ENCODE measurements at regions not wholly inside any gene's neighbourhood (a gene's known extent, or its start where the extent isn't known, plus 50 kb on each side); places are given as distances from the start of the nearest gene placed in this dataset.

DNA sequence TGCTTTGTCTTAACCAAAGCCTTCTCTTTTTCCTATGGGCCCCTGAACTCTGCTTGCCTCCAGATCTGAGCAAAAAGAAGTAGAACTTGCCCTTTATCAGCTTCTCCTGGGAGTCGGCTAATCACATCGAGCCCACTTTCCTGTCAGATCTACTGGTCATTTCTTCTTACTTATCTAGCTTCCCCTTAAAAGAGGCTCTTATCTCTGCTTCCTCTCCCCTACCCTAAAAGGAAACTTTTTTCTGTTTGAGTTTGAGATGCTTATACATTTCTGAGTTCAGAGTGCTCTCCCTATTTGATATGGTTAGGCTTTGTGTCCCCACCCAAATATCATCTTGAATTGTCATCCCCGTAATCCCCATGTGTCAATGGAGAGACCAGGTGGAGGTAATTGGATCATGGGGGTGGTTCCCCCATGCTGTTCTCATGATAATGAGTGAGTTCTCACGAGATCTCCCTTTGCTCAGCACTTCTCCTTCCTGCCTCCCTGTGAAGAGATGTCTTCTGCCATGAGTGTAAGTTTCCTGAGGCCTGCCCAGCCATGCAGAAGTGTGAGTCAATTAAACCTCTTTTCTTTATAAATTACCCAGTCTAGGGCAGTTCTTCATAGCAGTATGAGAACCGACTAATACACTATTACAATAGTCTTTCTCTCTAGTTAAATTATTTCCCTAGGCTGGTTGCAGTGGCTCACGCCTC, 114.7 kb upstream of the AMN1 start:
- DNase-seq = no peak
- H3K27ac ChIP-seq (ENCODE audit: low read depth in 1 of 2, low read length in 2 of 2) = no peak overlapping the region
- TF ChIP-seq, protein P1, sequence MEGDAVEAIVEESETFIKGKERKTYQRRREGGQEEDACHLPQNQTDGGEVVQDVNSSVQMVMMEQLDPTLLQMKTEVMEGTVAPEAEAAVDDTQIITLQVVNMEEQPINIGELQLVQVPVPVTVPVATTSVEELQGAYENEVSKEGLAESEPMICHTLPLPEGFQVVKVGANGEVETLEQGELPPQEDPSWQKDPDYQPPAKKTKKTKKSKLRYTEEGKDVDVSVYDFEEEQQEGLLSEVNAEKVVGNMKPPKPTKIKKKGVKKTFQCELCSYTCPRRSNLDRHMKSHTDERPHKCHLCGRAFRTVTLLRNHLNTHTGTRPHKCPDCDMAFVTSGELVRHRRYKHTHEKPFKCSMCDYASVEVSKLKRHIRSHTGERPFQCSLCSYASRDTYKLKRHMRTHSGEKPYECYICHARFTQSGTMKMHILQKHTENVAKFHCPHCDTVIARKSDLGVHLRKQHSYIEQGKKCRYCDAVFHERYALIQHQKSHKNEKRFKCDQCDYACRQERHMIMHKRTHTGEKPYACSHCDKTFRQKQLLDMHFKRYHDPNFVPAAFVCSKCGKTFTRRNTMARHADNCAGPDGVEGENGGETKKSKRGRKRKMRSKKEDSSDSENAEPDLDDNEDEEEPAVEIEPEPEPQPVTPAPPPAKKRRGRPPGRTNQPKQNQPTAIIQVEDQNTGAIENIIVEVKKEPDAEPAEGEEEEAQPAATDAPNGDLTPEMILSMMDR (IDR thresholded peaks at IDR 0.05) = no peak
- CTCF ChIA-PET = no interaction called here
- Mint-ChIP-seq H3K4me1 (ENCODE audit: low read depth) (peaks cover 7% of the 10 kb centered on the region), H3K27ac (no peak overlapping the region), H3K9me3 (peaks cover 4% of the 10 kb centered on the region), H3K27me3 (no peaks in the 10 kb centered on the region), H3K36me3 (ENCODE audit: low read depth) (peaks cover 15% of the 10 kb centered on the region), H3K4me3 (no peak overlapping the region)
- no peaks in the 10 kb centered on the region for H3K36me3 ChIP-seq (ENCODE audit: insufficient read depth, low read length)
- H3K4me1 ChIP-seq (ENCODE audit: insufficient read depth, low read length) = no peaks in the 10 kb centered on the region
- ATAC-seq (ENCODE audit: poor library complexity) = no peak
- intact Hi-C loops (cut with DNase I, micrococcal nuclease) = no loop called here
- peaks cover 4 to 9% of the 10 kb centered on the region in 2 experiments for H3K9me3 ChIP-seq (ENCODE audit: control insufficient read depth in 1 of 2, insufficient read depth in 1 of 2, low read length in 2 of 2)
- H3K27me3 ChIP-seq (ENCODE audit: control insufficient read depth in 1 of 2, insufficient read depth in 2 of 2, low read length in 2 of 2) = no peaks in the 10 kb centered on the region
- POLR2A ChIA-PET = no interaction called here
- no peak overlapping the region for H3K4me3 ChIP-seq (ENCODE audit: low read length)

DNA sequence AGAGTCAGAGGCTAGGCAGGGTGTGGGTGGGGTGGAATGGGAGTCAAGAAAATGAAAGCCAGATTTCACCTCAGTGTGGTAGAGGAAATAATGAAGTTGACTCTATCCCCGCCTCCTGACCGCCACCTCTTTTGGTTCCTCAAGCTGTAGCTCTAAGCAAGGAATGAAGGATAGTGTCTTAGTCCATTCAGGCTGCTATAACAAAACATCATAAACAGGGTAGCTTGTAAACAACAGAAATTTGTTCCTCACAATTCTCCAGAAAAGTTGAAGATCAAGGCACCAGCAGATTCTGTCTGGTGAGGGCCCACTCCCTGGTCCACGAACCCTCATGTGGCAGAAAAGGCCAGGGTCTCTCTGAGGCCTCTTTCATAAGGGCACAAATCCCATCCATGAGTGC, 109.1 kb upstream of the AMN1 start:
- peaks cover 4 to 32% of the 10 kb centered on the region in 2 experiments for H3K9me3 ChIP-seq (ENCODE audit: control insufficient read depth in 1 of 2, insufficient read depth in 1 of 2, low read length in 2 of 2)
- ATAC-seq (ENCODE audit: poor library complexity) (no peak), DNase-seq (no peak)
- H3K27ac ChIP-seq (ENCODE audit: low read depth in 1 of 2, low read length in 2 of 2) = no peak overlapping the region
- H3K27me3 ChIP-seq (ENCODE audit: control insufficient read depth in 1 of 2, insufficient read depth in 2 of 2, low read length in 2 of 2) = no peaks in the 10 kb centered on the region
- H3K36me3 ChIP-seq (ENCODE audit: insufficient read depth, low read length) = no peaks in the 10 kb centered on the region
- CTCF ChIA-PET = no interaction called here
- H3K27ac Mint-ChIP-seq = no peak overlapping the region
- intact Hi-C loops (cut with DNase I, micrococcal nuclease) = loop anchor here in 1 of 2 experiments (10.0 kb wide), 1 partner anchor 67 kb away; no protein-coding TSS in a partner anchor
- H3K27me3 Mint-ChIP-seq = no peaks in the 10 kb centered on the region
- POLR2A ChIA-PET = no interaction called here
- no peak overlapping the region for H3K4me3 ChIP-seq (ENCODE audit: low read length)
- peaks cover 4% of the 10 kb centered on the region for H3K9me3 Mint-ChIP-seq
- no peak overlapping the region for H3K4me3 Mint-ChIP-seq
- peaks cover 16% of the 10 kb centered on the region for H3K4me1 Mint-ChIP-seq (ENCODE audit: low read depth)
- H3K4me1 ChIP-seq (ENCODE audit: insufficient read depth, low read length) = peaks cover 4% of the 10 kb centered on the region
- H3K36me3 Mint-ChIP-seq (ENCODE audit: low read depth) = peaks cover 20% of the 10 kb centered on the region
- TF ChIP-seq, protein P1 (IDR thresholded peaks at IDR 0.05) = no peak

DNA sequence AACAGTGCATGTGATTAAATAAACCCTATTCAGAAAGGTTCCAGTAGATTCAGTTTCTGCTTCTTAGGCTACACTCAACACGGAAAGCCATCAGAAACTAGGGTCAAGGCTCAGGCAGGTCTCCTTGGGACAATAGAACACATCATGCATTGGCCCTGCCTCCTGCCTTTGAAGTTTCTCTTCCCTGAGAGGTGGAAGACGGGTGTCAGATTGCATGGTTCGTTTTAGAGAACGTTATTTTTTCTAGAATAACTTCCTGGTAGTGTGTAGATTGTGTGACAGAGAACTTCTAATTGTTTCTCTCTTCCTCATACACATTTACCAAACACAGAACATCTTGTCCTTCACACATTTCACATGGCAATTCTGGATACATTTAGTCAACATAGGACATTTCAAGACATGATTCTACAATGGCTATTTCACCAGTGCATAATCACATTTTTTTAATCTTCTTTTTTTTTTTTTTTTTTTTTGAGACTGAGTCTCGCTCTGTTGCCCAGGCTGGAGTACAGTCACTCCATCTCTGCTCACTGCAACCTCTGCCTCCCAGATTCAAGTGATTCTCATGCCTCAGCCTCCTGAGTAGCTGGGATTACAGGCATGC, 106.6 kb upstream of the AMN1 start:
- CTCF ChIA-PET = no interaction called here
- Mint-ChIP-seq H3K9me3 (peaks cover 8% of the 10 kb centered on the region), H3K4me3 (no peak overlapping the region), H3K4me1 (ENCODE audit: low read depth) (peaks cover 37% of the 10 kb centered on the region), H3K27ac (no peak overlapping the region), H3K27me3 (no peaks in the 10 kb centered on the region), H3K36me3 (ENCODE audit: low read depth) (peaks cover 37% of the 10 kb centered on the region)
- Histone ChIP-seq H3K27me3 (ENCODE audit: control insufficient read depth in 1 of 2, insufficient read depth in 2 of 2, low read length in 2 of 2) (no peaks in the 10 kb centered on the region), H3K36me3 (ENCODE audit: insufficient read depth, low read length) (no peaks in the 10 kb centered on the region), H3K4me1 (ENCODE audit: insufficient read depth, low read length) (peaks cover 21% of the 10 kb centered on the region), H3K9me3 (ENCODE audit: control insufficient read depth in 1 of 2, insufficient read depth in 1 of 2, low read length in 2 of 2) (peaks cover 4 to 33% of the 10 kb centered on the region in 2 experiments), H3K4me3 (ENCODE audit: low read length) (no peak overlapping the region), H3K27ac (ENCODE audit: low read depth in 1 of 2, low read length in 2 of 2) (no peak overlapping the region)
- intact Hi-C loops (cut with DNase I, micrococcal nuclease) = loop anchor here in 1 of 2 experiments (10.0 kb wide), 1 partner anchor 69 kb away; no protein-coding TSS in a partner anchor
- TF ChIP-seq, protein P1 (IDR thresholded peaks at IDR 0.05) = no peak
- DNase-seq (no peak), ATAC-seq (ENCODE audit: poor library complexity) (no peak)
- POLR2A ChIA-PET = interaction anchor here (0.9 kb wide), 1 partner anchor 61 kb away, joined by 3 read pairs; no protein-coding TSS in a partner anchor

All from CD4-positive, alpha-beta T cell (primary cell).